K562 (cell line): ENCODE measurements at regions not wholly inside any gene's neighbourhood (a gene's known extent, or its start where the extent isn't known, plus 50 kb on each side); places are given as distances from the start of the nearest gene placed in this dataset.

Source experiments
- CUX1 ChIP-seq: fragments of 200-800 bp; sonication (Bioruptor generic); IDR thresholded peaks from 2 replicates; pipeline ENCODE4 v1.6.1; 2016; ENCODE audit warnings: missing genetic modification characterization, missing compliant biosample characterization
- EGR1 ChIP-seq: fragments of 450-650 bp; conservative IDR thresholded peaks from 2 replicates; pipeline ENCODE4 v1.6.1; 2017; ENCODE audit warnings: mild to moderate bottlenecking
- GABPA ChIP-seq: fragments of 200-800 bp; sonication (Bioruptor generic); conservative IDR thresholded peaks from 2 replicates; pipeline ENCODE4 v1.6.1; 2016; ENCODE audit warnings: low read depth, missing genetic modification characterization, missing compliant biosample characterization
- KLF13 ChIP-seq: fragments of 450-650 bp; IDR thresholded peaks from 2 replicates; pipeline ENCODE4 v1.6.1; 2016; ENCODE audit warnings: missing genetic modification characterization, low read depth, mild to moderate bottlenecking, missing compliant biosample characterization, moderate library complexity, borderline replicate concordance
- MAX ChIP-seq: sonication (generic); formaldehyde crosslinking; IDR thresholded peaks from 2 replicates; pipeline ENCODE4 v1.9.0; 2022; ENCODE audit warnings: mild to moderate bottlenecking, missing genetic modification reagents
- SNRNP70 ChIP-seq: fragments of 200-400 bp; formaldehyde crosslinking; optimal IDR thresholded peaks from 2 replicates; pipeline ENCODE3; 2017; ENCODE audit warnings: low read depth, low read length
- ZNF282 ChIP-seq: sonication (generic); formaldehyde crosslinking; IDR thresholded peaks from 2 replicates; pipeline ENCODE4 v1.8.1; 2023; ENCODE audit warnings: missing genetic modification reagents
- TF ChIP-seq, protein P1 (sequence below), 3 experiments: IDR thresholded peaks in 2 of 3; conservative IDR thresholded peaks in 1 of 3; 2 replicates each; pipeline ENCODE4 v1.5.1; 2011 to 2012; ENCODE audit warnings: low read length in 3 of 3, mild to moderate bottlenecking in 3 of 3, control low read depth in 2 of 3, improper control_type of control experiment in 1 of 3, inconsistent platforms in 1 of 3, low read depth in 1 of 3, mixed read lengths in 1 of 3, moderate library complexity in 1 of 3; ENCODE audit not compliant: insufficient read depth in 2 of 3

DNA sequence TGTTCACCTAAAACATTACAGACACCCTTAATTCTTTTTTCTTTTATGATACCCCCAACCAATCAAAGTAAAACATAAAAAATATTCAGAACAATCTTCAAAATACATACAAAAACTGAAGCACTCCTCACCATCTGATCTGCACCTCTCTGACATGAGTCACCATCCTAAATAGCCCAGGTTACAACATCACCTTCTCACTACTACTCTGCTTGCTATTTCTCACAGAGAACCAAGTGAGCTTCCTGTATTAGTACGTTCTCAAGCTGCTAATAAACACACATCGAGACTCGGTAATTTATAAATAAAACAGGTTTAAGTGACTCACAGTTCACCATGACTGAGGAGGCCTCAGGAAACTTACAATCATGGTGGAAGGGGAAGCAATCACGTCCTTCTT lies 183.5 kb downstream of the CBLN2 start:
- TF ChIP-seq GABPA (tag) (no peak), SNRNP70 (no peak), EGR1 (no peak), MAX (CRISPR knock-in tag) (no peak), CUX1 (CRISPR knock-in tag) (no peak), ZNF282 (CRISPR knock-in tag) (no peak), KLF13 (tag) (no peak)
- TF ChIP-seq, protein P1, sequence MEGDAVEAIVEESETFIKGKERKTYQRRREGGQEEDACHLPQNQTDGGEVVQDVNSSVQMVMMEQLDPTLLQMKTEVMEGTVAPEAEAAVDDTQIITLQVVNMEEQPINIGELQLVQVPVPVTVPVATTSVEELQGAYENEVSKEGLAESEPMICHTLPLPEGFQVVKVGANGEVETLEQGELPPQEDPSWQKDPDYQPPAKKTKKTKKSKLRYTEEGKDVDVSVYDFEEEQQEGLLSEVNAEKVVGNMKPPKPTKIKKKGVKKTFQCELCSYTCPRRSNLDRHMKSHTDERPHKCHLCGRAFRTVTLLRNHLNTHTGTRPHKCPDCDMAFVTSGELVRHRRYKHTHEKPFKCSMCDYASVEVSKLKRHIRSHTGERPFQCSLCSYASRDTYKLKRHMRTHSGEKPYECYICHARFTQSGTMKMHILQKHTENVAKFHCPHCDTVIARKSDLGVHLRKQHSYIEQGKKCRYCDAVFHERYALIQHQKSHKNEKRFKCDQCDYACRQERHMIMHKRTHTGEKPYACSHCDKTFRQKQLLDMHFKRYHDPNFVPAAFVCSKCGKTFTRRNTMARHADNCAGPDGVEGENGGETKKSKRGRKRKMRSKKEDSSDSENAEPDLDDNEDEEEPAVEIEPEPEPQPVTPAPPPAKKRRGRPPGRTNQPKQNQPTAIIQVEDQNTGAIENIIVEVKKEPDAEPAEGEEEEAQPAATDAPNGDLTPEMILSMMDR (IDR thresholded peaks at IDR 0.05 in 2 of 3, conservative IDR thresholded peaks at IDR 0.05 in 1 of 3; ENCODE audit: insufficient read depth in 2 of 3, low read depth in 1 of 3, low read length in 3 of 3): no peak
